Activated CD4-positive, alpha-beta memory T cell treated with anti-CD3 and anti-CD28 coated beads for 36 hours (primary cell): ENCODE measurements at regions not wholly inside any gene's neighbourhood (a gene's known extent, or its start where the extent isn't known, plus 50 kb on each side); places are given as distances from the start of the nearest gene placed in this dataset.

Source experiments
- CTCF ChIA-PET: fragments of 350-600 bp; sonication (Branson Sonifier 250); formaldehyde crosslinking; loops from one replicate; lab custom pipeline; 2021; ENCODE audit warnings: antibody characterized with exemption, inconsistent platforms; lab: Charles Lee
- POLR2A ChIA-PET: fragments of 350-600 bp; sonication (Branson Sonifier 250); formaldehyde crosslinking; loops from one replicate; lab custom pipeline; 2021; ENCODE audit warnings: antibody characterized with exemption; lab: Charles Lee
- DNase-seq: peaks from one replicate; pipeline ENCODE4 v3.0.0-alpha.2; 2020
- H3K27ac Mint-ChIP-seq: one replicate; pipeline ENCODE4 v1.8.0; 2021; ENCODE audit warnings: mixed read lengths
- H3K27me3 Mint-ChIP-seq: one replicate; pipeline ENCODE4 v1.8.0; 2021; ENCODE audit warnings: mixed read lengths
- H3K36me3 Mint-ChIP-seq: one replicate; pipeline ENCODE4 v1.8.0; 2021; ENCODE audit warnings: mixed read lengths
- H3K4me1 Mint-ChIP-seq: one replicate; pipeline ENCODE4 v1.8.0; 2021; ENCODE audit warnings: low read depth, mixed read lengths
- H3K4me3 Mint-ChIP-seq: one replicate; pipeline ENCODE4 v1.8.0; 2021; ENCODE audit warnings: mild to moderate bottlenecking, mixed read lengths
- H3K9me3 Mint-ChIP-seq: one replicate; pipeline ENCODE4 v1.8.0; 2021; ENCODE audit warnings: mixed read lengths
- intact Hi-C: fragments of 100-400 bp; cut with micrococcal nuclease; formaldehyde crosslinking; loops from one replicate; pipeline ENCODE4 v1.15.1; 2023

DNA sequence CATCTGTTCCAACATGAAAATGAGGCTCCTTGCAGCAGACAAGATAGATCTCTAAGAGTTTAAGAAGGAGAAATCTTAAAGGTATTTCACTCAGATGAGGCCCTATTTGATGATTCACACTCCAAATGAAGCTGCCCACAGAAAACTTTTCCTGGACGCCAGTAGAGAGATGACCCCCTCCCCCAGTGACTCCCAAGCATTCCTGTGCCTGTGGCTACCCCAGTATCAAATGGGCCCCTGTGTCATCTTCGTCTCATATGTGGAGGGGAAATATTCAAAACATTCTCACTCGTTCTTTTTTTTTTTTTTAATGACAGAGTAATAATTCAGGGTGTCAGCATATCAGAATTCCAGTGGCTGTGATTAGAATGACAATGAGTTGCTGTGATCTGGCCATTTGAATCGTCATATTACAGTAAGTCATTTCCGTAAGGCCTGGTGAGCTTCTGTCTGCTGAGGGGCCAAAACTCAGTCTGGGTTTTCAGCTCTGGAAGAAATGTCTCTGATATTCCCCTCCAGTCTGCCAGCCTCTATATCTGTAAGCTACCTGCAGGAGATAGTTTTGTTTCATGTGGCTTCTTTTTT, 194.7 kb downstream of the URI1 start:
- Mint-ChIP-seq H3K4me1 (no peaks in the 10 kb centered on the region), H3K27ac (no peak overlapping the region), H3K27me3 (peaks cover 1% of the 10 kb centered on the region), H3K36me3 (no peaks in the 10 kb centered on the region), H3K9me3 (no peaks in the 10 kb centered on the region), H3K4me3 (no peak overlapping the region)
- POLR2A ChIA-PET, result no interaction called here
- intact Hi-C loops, result no loop called here
- no peak for DNase-seq
- CTCF ChIA-PET, result no interaction called here

DNA sequence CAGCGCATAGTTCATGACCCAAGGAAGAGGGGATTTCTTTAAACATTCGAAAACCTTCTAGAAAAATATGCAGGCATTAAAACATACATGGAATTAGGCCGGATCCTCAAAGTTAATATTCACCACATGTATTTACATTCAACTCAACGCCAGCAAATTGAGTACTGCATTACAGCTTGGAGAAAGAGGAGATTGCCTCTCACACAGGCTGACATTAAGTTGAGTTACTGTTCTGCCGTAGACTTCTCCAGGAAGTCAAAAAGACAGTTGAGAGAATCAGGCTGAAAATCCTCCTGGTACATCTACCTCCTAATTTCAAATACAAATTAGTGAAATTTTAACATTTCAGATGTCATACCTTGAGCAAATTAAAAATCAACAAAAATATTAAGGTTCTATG, 195.7 kb downstream of the URI1 start:
- ChIA-PET CTCF (no interaction called here), POLR2A (no interaction called here)
- no peaks in the 10 kb centered on the region for H3K9me3 Mint-ChIP-seq
- intact Hi-C loops, result no loop called here
- DNase-seq, result no peak
- H3K4me1 Mint-ChIP-seq, result no peaks in the 10 kb centered on the region
- no peak overlapping the region for H3K4me3 Mint-ChIP-seq
- H3K27me3 Mint-ChIP-seq, result peaks cover 1% of the 10 kb centered on the region
- no peak overlapping the region for H3K27ac Mint-ChIP-seq
- no peaks in the 10 kb centered on the region for H3K36me3 Mint-ChIP-seq

DNA sequence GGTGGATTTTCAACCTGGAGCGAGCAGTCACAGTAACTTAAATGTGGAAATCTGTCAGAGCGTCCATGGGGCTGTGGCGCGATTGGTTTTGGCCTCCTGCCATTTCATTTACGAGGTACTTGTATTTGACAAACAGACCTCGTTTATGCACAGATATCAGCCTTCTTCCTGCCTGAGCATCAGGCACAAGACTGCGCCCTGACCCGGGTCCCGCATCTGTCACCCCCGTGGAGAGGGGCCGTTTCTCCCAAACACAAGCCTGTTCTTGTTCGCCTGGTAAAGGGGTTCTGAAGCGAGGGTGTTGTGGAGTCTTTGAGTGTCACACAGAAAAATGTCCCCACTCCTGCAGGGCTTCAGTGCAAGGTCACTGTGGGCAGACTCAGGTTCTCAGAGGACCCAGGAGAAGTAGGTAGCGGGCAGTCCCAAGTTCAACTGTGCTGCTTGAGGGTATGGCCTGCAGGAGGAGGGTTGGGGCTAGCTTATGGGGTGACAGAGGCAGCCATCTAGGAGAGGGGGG, 202.3 kb downstream of the URI1 start:
- no peaks in the 10 kb centered on the region for H3K4me1 Mint-ChIP-seq
- no peak for DNase-seq
- POLR2A ChIA-PET, result no interaction called here
- H3K9me3 Mint-ChIP-seq, result no peaks in the 10 kb centered on the region
- H3K27ac Mint-ChIP-seq, result no peak overlapping the region
- no peaks in the 10 kb centered on the region for H3K36me3 Mint-ChIP-seq
- no peak overlapping the region for H3K4me3 Mint-ChIP-seq
- intact Hi-C loops, result no loop called here
- H3K27me3 Mint-ChIP-seq, result no peaks in the 10 kb centered on the region
- CTCF ChIA-PET, result no interaction called here

DNA sequence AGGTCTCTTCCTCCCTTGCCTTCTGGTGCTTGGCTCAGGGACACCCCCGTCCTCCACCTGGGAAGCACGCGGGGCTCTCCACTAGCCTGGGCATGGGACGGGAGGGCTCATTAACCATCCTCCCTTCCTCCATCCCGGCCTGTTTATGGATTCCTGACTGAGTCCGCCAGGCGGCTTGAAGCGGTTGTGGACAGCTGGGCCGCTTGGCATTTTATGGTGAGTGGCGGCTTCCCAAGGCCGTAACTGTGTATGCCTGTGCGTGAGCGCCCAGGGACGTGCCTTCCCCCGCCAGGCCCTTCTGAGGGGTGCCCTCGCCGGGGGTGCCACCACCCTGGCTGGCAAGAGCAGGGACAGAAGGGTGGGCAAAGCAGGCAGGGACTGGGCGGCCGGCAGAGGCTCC, 202.8 kb downstream of the URI1 start:
- Mint-ChIP-seq H3K9me3 (no peaks in the 10 kb centered on the region), H3K4me1 (no peaks in the 10 kb centered on the region), H3K4me3 (no peak overlapping the region), H3K27me3 (peaks cover under 1% of the 10 kb centered on the region), H3K36me3 (no peaks in the 10 kb centered on the region), H3K27ac (no peak overlapping the region)
- CTCF ChIA-PET, result no interaction called here
- intact Hi-C loops, result no loop called here
- POLR2A ChIA-PET, result no interaction called here
- no peak for DNase-seq

DNA sequence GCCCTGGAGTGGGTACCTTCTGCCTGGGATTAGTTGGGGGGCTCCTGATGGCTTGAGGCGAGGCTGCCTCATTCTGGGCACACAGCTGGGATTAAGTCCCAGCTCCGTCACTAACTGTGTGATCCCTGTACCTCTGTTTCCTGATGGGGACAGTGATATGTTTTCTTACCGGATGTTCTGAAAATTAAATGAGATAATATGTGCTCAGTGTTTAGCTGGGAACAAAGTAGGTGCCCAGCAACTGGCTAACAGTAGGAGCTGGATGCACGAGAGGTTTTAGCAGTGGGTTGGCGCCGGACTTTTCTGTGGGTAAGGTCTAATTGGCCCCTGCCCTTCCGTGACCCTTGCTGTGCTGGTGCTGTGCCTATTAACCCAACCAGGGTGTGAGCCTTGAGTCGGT, 203.4 kb downstream of the URI1 start:
- POLR2A ChIA-PET, result no interaction called here
- CTCF ChIA-PET, result no interaction called here
- H3K4me3 Mint-ChIP-seq, result no peak overlapping the region

DNA sequence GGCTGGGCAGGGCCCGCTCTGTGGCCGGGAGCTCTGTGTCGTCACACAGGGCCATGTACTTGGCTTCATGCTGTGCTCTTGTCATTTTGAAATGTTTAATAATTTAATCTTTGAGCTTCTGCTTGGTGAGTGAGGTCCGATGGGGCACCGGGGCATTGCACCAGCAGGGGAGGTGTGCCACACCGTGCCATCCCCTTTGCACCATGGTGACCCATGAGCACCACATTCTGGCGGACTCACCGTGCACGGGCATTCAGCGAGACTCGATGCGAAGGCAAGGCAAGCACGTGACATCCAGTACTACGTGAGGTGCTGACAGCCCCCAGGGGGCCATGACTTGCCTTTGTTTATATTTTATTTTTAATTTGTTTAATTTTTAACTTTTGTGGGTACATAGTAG, 204.3 kb downstream of the URI1 start:
- Mint-ChIP-seq H3K9me3 (no peaks in the 10 kb centered on the region), H3K27me3 (peaks cover 3% of the 10 kb centered on the region), H3K36me3 (no peaks in the 10 kb centered on the region), H3K27ac (no peak overlapping the region), H3K4me1 (no peaks in the 10 kb centered on the region), H3K4me3 (no peak overlapping the region)
- ChIA-PET POLR2A (no interaction called here), CTCF (interaction anchor here (0.6 kb wide), 1 partner anchor 442 kb away, joined by 3 read pairs; no protein-coding TSS in a partner anchor)
- intact Hi-C loops, result no loop called here
- DNase-seq, result no peak

More for the DNA sequence above, 203.4 kb downstream of the URI1 start:
- DNase-seq, result no peak
- H3K36me3 Mint-ChIP-seq, result no peaks in the 10 kb centered on the region
- H3K27me3 Mint-ChIP-seq, result peaks cover 3% of the 10 kb centered on the region
- H3K4me1 Mint-ChIP-seq, result no peaks in the 10 kb centered on the region
- no peak overlapping the region for H3K27ac Mint-ChIP-seq
- no peaks in the 10 kb centered on the region for H3K9me3 Mint-ChIP-seq
- intact Hi-C loops, result no loop called here

DNA sequence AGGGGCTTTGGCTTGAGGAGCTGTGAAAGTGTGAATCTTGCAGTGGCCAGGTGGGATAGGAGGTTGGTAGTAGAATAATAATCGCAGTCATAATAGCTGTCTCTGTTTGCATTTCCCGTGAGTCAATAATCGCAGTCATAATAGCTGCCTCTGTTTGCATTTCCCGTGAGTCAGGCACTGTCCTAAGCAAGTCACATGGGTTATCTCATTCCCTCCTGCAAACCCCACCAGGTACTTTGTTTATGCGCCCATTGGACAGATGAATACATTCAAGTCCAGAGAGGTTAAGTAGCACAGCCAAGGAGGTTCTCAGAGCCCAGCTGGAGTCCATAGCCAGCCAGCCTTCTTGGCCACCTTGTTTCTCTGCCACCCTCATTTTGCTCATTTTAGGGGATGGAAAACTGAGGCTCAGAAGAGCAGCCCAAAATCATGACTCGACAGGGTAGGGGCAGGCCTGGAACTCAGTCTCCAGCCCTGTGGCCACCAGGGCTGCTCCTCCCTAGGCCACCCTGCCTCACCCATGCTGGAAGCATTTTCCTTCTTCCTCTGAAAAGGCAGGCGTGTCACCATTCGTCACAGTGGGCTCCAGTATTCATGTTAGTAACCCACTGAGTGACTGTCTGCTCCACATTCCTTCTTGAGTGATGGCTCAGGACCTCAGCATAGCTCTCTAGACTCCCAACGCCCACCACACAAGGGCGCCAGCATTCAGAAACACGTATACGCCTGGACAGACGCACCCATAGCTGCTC, 206.2 kb downstream of the URI1 start:
- no peaks in the 10 kb centered on the region for H3K9me3 Mint-ChIP-seq
- H3K4me1 Mint-ChIP-seq, result no peaks in the 10 kb centered on the region
- ChIA-PET CTCF (no interaction called here), POLR2A (no interaction called here)
- no peak for DNase-seq
- no peaks in the 10 kb centered on the region for H3K36me3 Mint-ChIP-seq
- no peak overlapping the region for H3K4me3 Mint-ChIP-seq
- no peak overlapping the region for H3K27ac Mint-ChIP-seq
- H3K27me3 Mint-ChIP-seq, result peaks cover 3% of the 10 kb centered on the region
- intact Hi-C loops, result no loop called here

DNA sequence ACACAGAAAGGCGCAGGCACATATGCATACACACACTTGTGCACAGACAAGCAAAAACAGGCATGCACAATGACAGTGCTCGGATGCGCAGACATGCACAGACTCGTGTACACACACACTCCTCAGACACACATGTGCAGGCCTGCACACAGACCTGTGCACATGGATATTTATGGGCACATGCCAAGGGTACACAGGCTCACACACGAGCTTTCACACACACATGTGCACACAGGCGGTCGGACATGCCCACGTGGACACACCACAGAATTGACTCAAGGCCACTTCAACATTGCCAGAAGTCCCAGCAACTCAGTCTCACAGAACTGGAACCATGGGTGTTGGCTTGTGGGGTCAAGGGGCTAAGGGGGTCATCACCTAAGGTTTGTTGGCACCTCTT, 206.8 kb downstream of the URI1 start:
- no peak overlapping the region for H3K4me3 Mint-ChIP-seq
- DNase-seq, result no peak
- no peaks in the 10 kb centered on the region for H3K36me3 Mint-ChIP-seq
- intact Hi-C loops, result no loop called here
- ChIA-PET CTCF (no interaction called here), POLR2A (no interaction called here)
- no peak overlapping the region for H3K27ac Mint-ChIP-seq
- no peaks in the 10 kb centered on the region for H3K4me1 Mint-ChIP-seq
- H3K27me3 Mint-ChIP-seq, result peaks cover 3% of the 10 kb centered on the region
- no peaks in the 10 kb centered on the region for H3K9me3 Mint-ChIP-seq

DNA sequence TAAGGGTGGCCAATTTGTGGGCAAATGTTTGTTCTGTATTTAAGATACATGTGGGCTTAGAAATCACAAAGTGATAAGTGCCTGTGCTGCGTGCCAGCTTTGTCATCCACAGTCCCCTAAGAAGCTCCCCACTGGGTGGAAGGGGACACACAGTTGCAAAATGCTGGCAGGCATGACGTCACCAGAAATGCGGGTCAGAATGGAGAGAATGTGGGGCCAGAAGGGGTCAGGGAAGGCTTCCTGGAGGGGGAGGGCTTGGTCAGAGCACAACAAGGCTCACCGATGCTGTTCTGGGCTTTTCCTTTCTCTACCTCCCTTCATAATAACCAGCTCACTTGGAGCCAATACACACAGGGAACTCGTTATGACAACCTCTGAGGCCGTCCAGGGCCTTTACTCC, 207.3 kb downstream of the URI1 start:
- Mint-ChIP-seq H3K27me3 (peaks cover 3% of the 10 kb centered on the region), H3K27ac (no peak overlapping the region), H3K9me3 (no peaks in the 10 kb centered on the region), H3K4me1 (no peaks in the 10 kb centered on the region), H3K4me3 (no peak overlapping the region), H3K36me3 (no peaks in the 10 kb centered on the region)
- intact Hi-C loops, result no loop called here
- DNase-seq, result no peak
- POLR2A ChIA-PET, result no interaction called here
- CTCF ChIA-PET, result no interaction called here

DNA sequence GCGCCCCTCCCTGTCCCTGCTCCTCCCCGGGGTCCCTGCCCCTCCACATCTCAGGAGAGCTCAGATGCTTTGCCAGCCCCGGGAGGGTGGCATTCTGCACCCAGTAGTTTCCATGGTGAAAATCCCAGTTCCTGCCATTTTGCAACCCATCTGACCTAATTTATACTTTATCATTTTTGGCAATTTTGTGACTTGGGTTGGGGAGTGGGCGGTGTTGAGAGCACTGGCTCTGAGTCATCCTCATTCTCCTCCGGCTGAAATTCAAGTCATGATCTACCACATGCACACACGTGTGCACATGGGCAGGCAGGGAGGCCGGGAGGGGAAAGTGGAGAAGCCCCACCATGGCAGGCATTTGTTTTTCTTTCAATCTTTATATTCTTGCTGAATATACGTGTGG, 208.6 kb downstream of the URI1 start:
- no peaks in the 10 kb centered on the region for H3K36me3 Mint-ChIP-seq
- H3K9me3 Mint-ChIP-seq, result no peaks in the 10 kb centered on the region
- H3K27ac Mint-ChIP-seq, result no peak overlapping the region
- DNase-seq, result no peak
- intact Hi-C loops, result no loop called here
- H3K4me1 Mint-ChIP-seq, result no peaks in the 10 kb centered on the region
- H3K4me3 Mint-ChIP-seq, result no peak overlapping the region
- peaks cover 3% of the 10 kb centered on the region for H3K27me3 Mint-ChIP-seq
- ChIA-PET POLR2A (no interaction called here), CTCF (no interaction called here)

DNA sequence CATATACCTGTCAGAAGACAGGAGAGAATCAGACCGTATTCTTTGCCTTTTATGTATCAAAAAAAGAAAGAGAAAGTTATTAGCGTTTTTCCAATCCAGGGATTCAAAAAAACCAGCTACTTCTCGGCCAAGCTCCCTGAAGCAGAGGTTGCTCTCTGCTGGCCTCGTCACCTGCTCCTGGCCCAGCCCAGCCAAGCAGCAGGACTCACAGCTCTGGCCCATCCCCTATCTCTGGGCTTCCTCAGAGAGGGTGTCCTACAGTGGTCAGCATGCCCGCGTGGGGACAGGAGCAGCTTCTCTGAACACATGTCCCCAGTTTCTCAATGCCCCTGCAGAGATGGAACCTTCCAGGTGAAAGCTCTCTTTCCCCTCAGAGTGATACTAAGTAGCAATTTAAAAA, 209.0 kb downstream of the URI1 start:
- DNase-seq, result no peak
- ChIA-PET CTCF (no interaction called here), POLR2A (no interaction called here)
- Mint-ChIP-seq H3K27ac (no peak overlapping the region), H3K27me3 (peaks cover 3% of the 10 kb centered on the region), H3K4me3 (no peak overlapping the region), H3K9me3 (no peaks in the 10 kb centered on the region), H3K36me3 (no peaks in the 10 kb centered on the region), H3K4me1 (no peaks in the 10 kb centered on the region)
- intact Hi-C loops, result no loop called here

DNA sequence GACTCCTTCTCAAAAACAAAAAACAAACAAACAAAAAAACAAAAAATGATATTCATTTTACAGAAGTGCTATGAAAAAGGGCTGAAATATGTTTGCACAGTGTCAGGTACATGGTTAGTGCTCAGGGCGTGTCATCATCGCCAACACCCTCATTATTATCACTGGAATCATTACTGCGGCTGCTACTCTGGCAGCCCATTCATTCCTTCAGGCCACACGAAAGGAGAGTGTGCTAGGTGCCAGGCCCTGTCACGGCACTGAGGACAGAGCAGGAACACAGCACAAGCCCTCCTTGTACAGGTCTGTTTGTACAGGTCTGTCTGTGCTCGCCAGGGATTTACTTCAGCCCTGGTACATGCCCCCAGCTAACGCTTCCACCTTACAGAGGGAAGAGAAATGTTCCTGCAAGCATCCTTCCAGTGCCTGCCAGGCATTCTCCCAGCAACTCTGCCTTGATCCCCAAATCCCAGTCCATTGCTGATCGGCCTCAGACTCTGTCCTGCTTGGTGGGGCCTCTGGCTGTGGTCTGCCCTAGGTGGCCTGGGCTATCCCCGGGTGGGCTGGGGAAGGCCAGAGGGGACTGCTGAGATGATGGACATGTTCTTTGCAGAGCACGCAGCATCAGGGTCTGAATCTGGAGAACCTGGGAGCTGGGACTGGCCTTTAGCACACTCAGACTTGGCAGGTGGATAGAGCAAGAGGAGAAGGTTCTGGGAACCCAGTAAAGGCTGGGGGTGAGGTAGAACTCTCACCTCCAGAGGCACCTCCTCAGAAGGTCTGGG, 210.7 kb downstream of the URI1 start:
- H3K27me3 Mint-ChIP-seq, result peaks cover 3% of the 10 kb centered on the region
- no peaks in the 10 kb centered on the region for H3K4me1 Mint-ChIP-seq
- ChIA-PET POLR2A (no interaction called here), CTCF (no interaction called here)
- no peak overlapping the region for H3K4me3 Mint-ChIP-seq
- H3K9me3 Mint-ChIP-seq, result no peaks in the 10 kb centered on the region
- H3K27ac Mint-ChIP-seq, result no peak overlapping the region
- no peaks in the 10 kb centered on the region for H3K36me3 Mint-ChIP-seq
- no peak for DNase-seq
- intact Hi-C loops, result no loop called here
